Vagina (tissue), 2 donors: ENCODE measurements at regions not wholly inside any gene's neighbourhood (a gene's known extent, or its start where the extent isn't known, plus 50 kb on each side); places are given as distances from the start of the nearest gene placed in this dataset.
"Not testable (repeated sequence)": the region's sequence is repeated elsewhere in the genome, so short reads cannot be mapped to it uniquely, and the experiment has no call there.

Experiments used
- POLR2AphosphoS5 ChIP-seq, 2 donors: sonication (generic); formaldehyde crosslinking; IDR thresholded peaks; one replicate each; pipeline ENCODE4 v1.9.0; 2017; ENCODE audit warnings: antibody characterized with exemption in 2 of 2, mild to moderate bottlenecking in 2 of 2, low read depth in 1 of 2; ENCODE audit not compliant: insufficient read depth in 1 of 2
- TF ChIP-seq, protein P1 (sequence below), 3 experiments: fragments of 450-650 bp in 2 of 3; fragments of 200-600 bp in 1 of 3; sonication (generic) in 1 of 3; IDR thresholded peaks; one replicate each; pipeline ENCODE4 v1.5.1; 2017 to 2019; ENCODE audit warnings: antibody characterized with exemption in 3 of 3, mild to moderate bottlenecking in 2 of 3, moderate library complexity in 2 of 3

DNA sequence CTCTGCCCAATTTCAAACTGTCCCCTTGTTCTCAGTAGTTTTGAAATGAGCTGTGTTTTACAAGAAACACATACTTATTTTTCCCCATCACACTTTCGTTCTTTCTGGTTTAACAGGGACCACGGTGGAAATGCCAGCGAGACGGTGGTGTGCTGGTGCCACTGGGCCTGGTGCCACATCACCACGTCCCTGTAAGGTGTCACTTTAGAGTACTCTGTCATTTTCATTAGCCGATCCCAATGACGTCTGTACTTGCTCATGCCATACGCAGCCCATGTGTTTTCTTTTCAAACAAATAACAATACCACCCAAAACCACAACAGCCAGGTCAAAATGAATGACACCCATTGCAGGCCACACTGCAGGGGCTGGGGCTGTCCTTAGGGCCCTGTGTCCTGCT, 4416.8 kb upstream of the TPTE start:
- TF ChIP-seq, protein P1, sequence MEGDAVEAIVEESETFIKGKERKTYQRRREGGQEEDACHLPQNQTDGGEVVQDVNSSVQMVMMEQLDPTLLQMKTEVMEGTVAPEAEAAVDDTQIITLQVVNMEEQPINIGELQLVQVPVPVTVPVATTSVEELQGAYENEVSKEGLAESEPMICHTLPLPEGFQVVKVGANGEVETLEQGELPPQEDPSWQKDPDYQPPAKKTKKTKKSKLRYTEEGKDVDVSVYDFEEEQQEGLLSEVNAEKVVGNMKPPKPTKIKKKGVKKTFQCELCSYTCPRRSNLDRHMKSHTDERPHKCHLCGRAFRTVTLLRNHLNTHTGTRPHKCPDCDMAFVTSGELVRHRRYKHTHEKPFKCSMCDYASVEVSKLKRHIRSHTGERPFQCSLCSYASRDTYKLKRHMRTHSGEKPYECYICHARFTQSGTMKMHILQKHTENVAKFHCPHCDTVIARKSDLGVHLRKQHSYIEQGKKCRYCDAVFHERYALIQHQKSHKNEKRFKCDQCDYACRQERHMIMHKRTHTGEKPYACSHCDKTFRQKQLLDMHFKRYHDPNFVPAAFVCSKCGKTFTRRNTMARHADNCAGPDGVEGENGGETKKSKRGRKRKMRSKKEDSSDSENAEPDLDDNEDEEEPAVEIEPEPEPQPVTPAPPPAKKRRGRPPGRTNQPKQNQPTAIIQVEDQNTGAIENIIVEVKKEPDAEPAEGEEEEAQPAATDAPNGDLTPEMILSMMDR (IDR thresholded peaks at IDR 0.05): not testable (repeated sequence)
- not testable (repeated sequence) for TF ChIP-seq POLR2AphosphoS5 (IDR thresholded peaks at IDR 0.05; ENCODE audit: insufficient read depth in 1 of 2, low read depth in 1 of 2)
